GM12878 (cell line): ENCODE measurements at regions not wholly inside any gene's neighbourhood (a gene's known extent, or its start where the extent isn't known, plus 50 kb on each side); places are given as distances from the start of the nearest gene placed in this dataset.

Source experiments
- ATAC-seq: fragments of 200-7000 bp; cut with Tn5 transposase; 3 replicates; pipeline ENCODE4 v1.9.1; 2020; ENCODE audit warnings: mild to moderate bottlenecking, moderate library complexity
- BruUV-seq: library from RNA; stranded (reverse); fragments of 400-500 nt; replicated peaks from 2 replicates; lab custom pipeline; 2021; lab: Mats Ljungman, UMichigan
- CTCF ChIA-PET: fragments of 300-600 bp; sonication (Branson Sonifier 250); formaldehyde crosslinking; extraction: SDS; loops from one replicate; lab custom pipeline; 2021; ENCODE audit warnings: inconsistent platforms; lab: Yijun Ruan, JAX
- POLR2A ChIA-PET: fragments of 350-600 bp; formaldehyde crosslinking; extraction: SDS; loops from one replicate; lab custom pipeline; 2021; ENCODE audit warnings: inconsistent platforms; lab: Charles Lee
- RAD21 ChIA-PET: fragments of 300-600 bp; sonication (Branson Sonifier 250); formaldehyde crosslinking; loops from one replicate; lab custom pipeline; 2023; ENCODE audit warnings: antibody characterized with exemption; ENCODE audit not compliant: unreplicated experiment; lab: Charles Lee
- SMC1A ChIA-PET: fragments of 300-600 bp; sonication (Branson Sonifier 250); formaldehyde crosslinking; loops from one replicate; lab custom pipeline; 2023; ENCODE audit not compliant: unreplicated experiment, uncharacterized antibody; lab: Charles Lee
- DNase-seq: peaks from one replicate; pipeline ENCODE4 v3.0.0-alpha.2; 2011; ENCODE audit warnings: low read depth, low spot score
- FAIRE-seq: peaks from 3 replicates; lab custom pipeline; 2011; peaks lifted over from hg19 to GRCh38; lab: Jason Lieb, UNC
- H2AFZ ChIP-seq: 2 replicates; pipeline ENCODE4 v1.6.0; 2011; ENCODE audit warnings: low read depth, low read length, control low read depth; ENCODE audit not compliant: control insufficient read depth
- H3K27ac ChIP-seq: 2 replicates; pipeline ENCODE4 v1.5.1; 2011; ENCODE audit warnings: control low read depth; ENCODE audit not compliant: control insufficient read depth, insufficient read depth
- H3K27me3 ChIP-seq, 2 experiments: replicated peaks in 1 of 2; 2 replicates each; pipeline versions ENCODE4 v1.6.0 to v1.6.1; 2011; ENCODE audit warnings: low read length in 1 of 2; ENCODE audit not compliant: control insufficient read depth in 2 of 2, insufficient read depth in 2 of 2
- H3K36me3 ChIP-seq, 2 experiments: 2 replicates each; pipeline ENCODE4 v1.5.1; 2011; ENCODE audit warnings: low read length in 1 of 2; ENCODE audit not compliant: control insufficient read depth in 2 of 2, insufficient read depth in 2 of 2
- H3K4me1 ChIP-seq: 2 replicates; pipeline ENCODE4 v1.6.1; 2011; ENCODE audit warnings: mild to moderate bottlenecking, low read length, moderate library complexity, mixed read lengths; ENCODE audit not compliant: control insufficient read depth, insufficient read depth
- H3K4me2 ChIP-seq: 2 replicates; pipeline ENCODE4 v1.6.0; 2011; ENCODE audit warnings: control low read depth; ENCODE audit not compliant: control insufficient read depth, insufficient read depth
- H3K4me3 ChIP-seq: fragments of 200-600 bp; sonication (generic); 2 replicates; pipeline ENCODE4 v1.5.1; 2016
- H3K79me2 ChIP-seq: 2 replicates; pipeline ENCODE4 v1.6.0; 2011; ENCODE audit warnings: low read length; ENCODE audit not compliant: control insufficient read depth, insufficient read depth
- H3K9ac ChIP-seq: 2 replicates; pipeline ENCODE4 v1.8.0; 2011; ENCODE audit warnings: low read length, control low read depth, mixed read lengths; ENCODE audit not compliant: control insufficient read depth, insufficient read depth
- H3K9me3 ChIP-seq: replicated peaks from 3 replicates; pipeline ENCODE4 v1.5.1; 2011; ENCODE audit warnings: mild to moderate bottlenecking, low read length; ENCODE audit not compliant: control insufficient read depth, insufficient read depth
- H4K20me1 ChIP-seq: 2 replicates; pipeline ENCODE4 v1.6.0; 2011; ENCODE audit not compliant: control insufficient read depth, insufficient read depth
- CBX5 ChIP-seq: sonication (generic); IDR thresholded peaks from 2 replicates; pipeline ENCODE4 v1.6.1; 2016; ENCODE audit warnings: low read depth, moderate library complexity, mild to moderate bottlenecking, inconsistent platforms
- CREB1 ChIP-seq: IDR thresholded peaks from 2 replicates; pipeline ENCODE4 v1.6.1; 2012; ENCODE audit warnings: low read depth, mild to moderate bottlenecking, inconsistent platforms
- E2F4 ChIP-seq: IDR thresholded peaks from 2 replicates; pipeline ENCODE4 v1.6.1; 2012; ENCODE audit warnings: low read depth, low read length, improper control_type of control experiment
- ESRRA ChIP-seq: IDR thresholded peaks from 2 replicates; pipeline ENCODE4 v1.6.1; 2012; ENCODE audit warnings: mild to moderate bottlenecking, low read length, improper control_type of control experiment
- HDAC2 ChIP-seq: fragments of 200-600 bp; sonication (generic); IDR thresholded peaks from 2 replicates; pipeline ENCODE4 v1.6.1; 2017
- NR2C2 ChIP-seq: IDR thresholded peaks from 2 replicates; pipeline ENCODE4 v1.6.1; 2011; ENCODE audit warnings: borderline replicate concordance, low read depth; ENCODE audit not compliant: control insufficient read depth, insufficient read length
- PML ChIP-seq: IDR thresholded peaks from 2 replicates; pipeline ENCODE4 v1.6.1; 2012; ENCODE audit warnings: low read length, inconsistent platforms
- SIX5 ChIP-seq: IDR thresholded peaks from 2 replicates; pipeline ENCODE4 v1.6.1; 2011; ENCODE audit warnings: mild to moderate bottlenecking, low read depth, low read length, moderate library complexity; ENCODE audit not compliant: severe bottlenecking
- SPI1 ChIP-seq: IDR thresholded peaks from 2 replicates; pipeline ENCODE4 v1.6.1; 2011; ENCODE audit warnings: low read depth, mild to moderate bottlenecking, low read length, moderate library complexity, borderline replicate concordance; ENCODE audit not compliant: insufficient read depth
- TCF7 ChIP-seq: IDR thresholded peaks from 2 replicates; pipeline ENCODE4 v1.6.1; 2014; ENCODE audit warnings: antibody characterized with exemption, borderline replicate concordance
- YY1 ChIP-seq: IDR thresholded peaks from 2 replicates; pipeline ENCODE4 v1.6.1; 2011; ENCODE audit warnings: low read depth, mild to moderate bottlenecking, low read length
- ZBTB11 ChIP-seq: fragments of 450-650 bp; formaldehyde crosslinking; IDR thresholded peaks from 2 replicates; pipeline ENCODE4 v1.5.0; 2022; ENCODE audit warnings: mild to moderate bottlenecking, missing genetic modification characterization
- ZNF24 ChIP-seq: fragments of 450-650 bp; IDR thresholded peaks from 2 replicates; pipeline ENCODE4 v1.6.1; 2017; ENCODE audit warnings: antibody characterized with exemption, mild to moderate bottlenecking
- WGBS: methylation state at CpG from one replicate; pipeline ENCODE4 v1.1.6; 2016; ENCODE audit warnings: low lambda C conversion rate; ENCODE audit not compliant: insufficient replicate concordance, insufficient coverage; ENCODE audit errors: missing lambda C conversion rate; 5-methylcytosine and 5-hydroxymethylcytosine counted together
- in situ Hi-C: fragments of 300-500 bp; cut with MboI; formaldehyde crosslinking; loops from 9 replicates; pipeline ENCODE4 v1.14.3; 2018; ENCODE audit warnings: mixed read lengths
- intact Hi-C: fragments of 100-400 bp; cut with micrococcal nuclease; formaldehyde crosslinking; loops from one replicate; pipeline ENCODE4 v1.14.2; 2022; ENCODE audit not compliant: unreplicated experiment

DNA sequence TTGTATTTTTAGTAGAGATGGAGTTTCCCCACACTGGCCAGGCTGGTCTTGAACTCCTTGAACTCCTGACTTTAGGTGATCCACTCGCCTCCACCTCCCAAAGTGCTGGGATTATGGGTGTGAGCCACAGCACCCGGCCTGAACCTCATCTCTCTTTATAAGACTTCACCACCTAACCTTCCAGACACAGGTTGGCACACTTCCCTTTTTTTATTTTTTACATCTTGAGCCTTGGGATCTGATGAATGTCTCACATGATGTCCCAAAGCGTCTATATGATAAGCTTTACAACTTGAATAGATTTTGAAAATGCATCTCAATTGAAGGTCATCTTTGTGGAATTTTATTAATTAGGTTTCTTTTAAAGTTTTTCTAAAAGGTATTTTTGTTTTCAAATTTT is 172.4 kb upstream of the IVNS1ABP start:
- ATAC-seq: no peak
- no peaks in the 10 kb centered on the region for H3K79me2 ChIP-seq
- DNase-seq: no peak
- no peaks in the 10 kb centered on the region for H4K20me1 ChIP-seq
- CTCF ChIA-PET: interaction anchor here (1.4 kb wide), 1 partner anchor 9 kb away, joined by 3 read pairs; no protein-coding TSS in a partner anchor
- TF ChIP-seq SPI1 (peak; percentile 24; the same call in 1 of the 2 replicates), PML (no peak)
- TF ChIP-seq, all 136 proteins: peak for 1
- no peak for FAIRE-seq
- Histone ChIP-seq H2AFZ (no peak overlapping the region), H3K9ac (no peak overlapping the region), H3K4me2 (no peak overlapping the region), H3K27me3 (no peaks in the 10 kb centered on the region), H3K27ac (no peak overlapping the region), H3K4me3 (no peak overlapping the region), H3K4me1 (no peaks in the 10 kb centered on the region), H3K36me3 (no peaks in the 10 kb centered on the region), H3K9me3 (no peaks in the 10 kb centered on the region)
- POLR2A ChIA-PET: no interaction called here
- in situ Hi-C loops (no loop called here), intact Hi-C loops (no loop called here)
- RAD21 ChIA-PET: no interaction called here
- BruUV-seq: no TSS peak
- SMC1A ChIA-PET: interaction anchor here (0.6 to 1.8 kb wide), 2 partner anchors 9 to 14 kb away, joined by 3 to 6 read pairs; no protein-coding TSS in a partner anchor
- WGBS: 55% methylated on average over 3 of the region's 3 CpGs

GRCh38 chr1:185488808-185489207 is 171.8 kb upstream of the IVNS1ABP start:
- WGBS: 39% methylated on average over 4 of the region's 4 CpGs
- no peak overlapping the region for H3K9ac ChIP-seq
- H3K4me3 ChIP-seq: no peak overlapping the region
- intact Hi-C loops (no loop called here), in situ Hi-C loops (no loop called here)
- no peak overlapping the region for H2AFZ ChIP-seq
- no peaks in the 10 kb centered on the region for H3K4me1 ChIP-seq
- DNase-seq (no peak), FAIRE-seq (no peak), ATAC-seq (no peak)
- H3K9me3 ChIP-seq: no peaks in the 10 kb centered on the region
- H3K27me3 ChIP-seq: no peaks in the 10 kb centered on the region
- BruUV-seq: no TSS peak
- POLR2A ChIA-PET: no interaction called here
- no peak overlapping the region for H3K4me2 ChIP-seq
- H3K79me2 ChIP-seq: no peaks in the 10 kb centered on the region
- SMC1A ChIA-PET: interaction anchor here (1.8 kb wide), 1 partner anchor 10 kb away, joined by 6 read pairs; no protein-coding TSS in a partner anchor
- RAD21 ChIA-PET: no interaction called here
- TF ChIP-seq ZNF24 (no peak), HDAC2 (no peak), NR2C2 (no peak), ZBTB11 (CRISPR knock-in tag) (no peak), YY1 (no peak), TCF7 (no peak), CBX5 (no peak), E2F4 (no peak), SIX5 (no peak), SPI1 (no peak), ESRRA (no peak), CREB1 (no peak)
- no peak overlapping the region for H3K27ac ChIP-seq
- no peaks in the 10 kb centered on the region for H3K36me3 ChIP-seq
- H4K20me1 ChIP-seq: no peaks in the 10 kb centered on the region
- CTCF ChIA-PET: interaction anchor here (1.4 kb wide), 1 partner anchor 10 kb away, joined by 3 read pairs; no protein-coding TSS in a partner anchor
